ENCODE measurements at regions not wholly inside any gene's neighbourhood (a gene's known extent, or its start where the extent isn't known, plus 50 kb on each side); places are given as distances from the start of the nearest gene placed in this dataset.

- H3K9me3 ChIP-seq: peaks cover 0 to 19% (median 14%) of the 10 kb centered on the region in 8 donors
- no peak overlapping the region for H3K4me3 ChIP-seq
- no peak overlapping the region for H3K27ac ChIP-seq
- no peaks in the 10 kb centered on the region for H3K4me1 ChIP-seq
- no peaks in the 10 kb centered on the region for H3K27me3 ChIP-seq (replicated peaks in 1 of 7)
- WGBS, 5 donors: 88 to 94% (median 92%) methylated on average over 3 to 6 of the region's 6 CpGs
- TF ChIP-seq POLR2AphosphoS5 (IDR thresholded peaks at IDR 0.05) (no peak), POLR2A (IDR thresholded peaks at IDR 0.05) (no peak), CTCF (IDR thresholded peaks at IDR 0.05 in 8 of 11, conservative IDR thresholded peaks at IDR 0.05 in 3 of 11) (no peak)
- no peaks in the 10 kb centered on the region for H3K36me3 ChIP-seq
- intact Hi-C loops (cut with DNase I; ENCODE audit: low total_unique reads): no loop called here
- no peak for DNase-seq
Observed at GRCh38 chr17:69820876-69821473, 254.1 kb upstream of the KCNJ16 start.

GRCh38 chr17:69822314-69822875 is 252.6 kb upstream of the KCNJ16 start:
- no peaks in the 10 kb centered on the region for H3K27me3 ChIP-seq (replicated peaks in 1 of 7)
- DNase-seq: no peak
- no peaks in the 10 kb centered on the region for H3K36me3 ChIP-seq
- intact Hi-C loops (cut with DNase I; ENCODE audit: low total_unique reads): no loop called here
- peaks cover 0 to 19% (median 14%) of the 10 kb centered on the region in 8 donors for H3K9me3 ChIP-seq
- H3K4me1 ChIP-seq: no peaks in the 10 kb centered on the region
- TF ChIP-seq CTCF (IDR thresholded peaks at IDR 0.05 in 8 of 11, conservative IDR thresholded peaks at IDR 0.05 in 3 of 11) (no peak), POLR2AphosphoS5 (IDR thresholded peaks at IDR 0.05) (no peak), POLR2A (IDR thresholded peaks at IDR 0.05) (no peak)
- H3K27ac ChIP-seq: no peak overlapping the region
- WGBS, 5 donors: 79 to 94% (median 92%) methylated on average over 8 of the region's 8 CpGs
- no peak overlapping the region for H3K4me3 ChIP-seq

GRCh38 chr17:69828087-69828486 is 246.9 kb upstream of the KCNJ16 start:
- TF ChIP-seq POLR2AphosphoS5 (IDR thresholded peaks at IDR 0.05) (no peak), POLR2A (IDR thresholded peaks at IDR 0.05) (no peak), CTCF (IDR thresholded peaks at IDR 0.05 in 8 of 11, conservative IDR thresholded peaks at IDR 0.05 in 3 of 11) (no peak)
- Histone ChIP-seq H3K27me3 (replicated peaks in 1 of 7) (no peaks in the 10 kb centered on the region), H3K4me1 (no peaks in the 10 kb centered on the region), H3K4me3 (no peak overlapping the region), H3K36me3 (no peaks in the 10 kb centered on the region), H3K27ac (peak overlapping the region in 3 of 8 donors; percentile 11 to 32 (median 15)), H3K9me3 (peaks cover 0 to 7% (median 0%) of the 10 kb centered on the region in 8 donors)
- DNase-seq: no peak
- intact Hi-C loops (cut with DNase I; ENCODE audit: low total_unique reads): no loop called here
- 30 to 58% (median 46%) methylated on average over 6 of the region's 6 CpGs for WGBS, 5 donors

GRCh38 chr17:69834494-69834893 is 240.5 kb upstream of the KCNJ16 start:
- intact Hi-C loops (cut with DNase I; ENCODE audit: low total_unique reads): no loop called here
- TF ChIP-seq CTCF (IDR thresholded peaks at IDR 0.05 in 8 of 11, conservative IDR thresholded peaks at IDR 0.05 in 3 of 11) (no peak), POLR2A (IDR thresholded peaks at IDR 0.05) (no peak), POLR2AphosphoS5 (IDR thresholded peaks at IDR 0.05) (no peak)
- Histone ChIP-seq H3K9me3 (peaks cover 0 to 15% (median 9%) of the 10 kb centered on the region in 8 donors), H3K4me3 (no peak overlapping the region), H3K4me1 (no peaks in the 10 kb centered on the region), H3K27me3 (replicated peaks in 1 of 7) (no peaks in the 10 kb centered on the region), H3K27ac (no peak overlapping the region), H3K36me3 (no peaks in the 10 kb centered on the region)
- WGBS, 5 donors: 87 to 93% (median 90%) methylated on average over 2 of the region's 2 CpGs
- no peak for DNase-seq
